ENCODE measurements at regions not wholly inside any gene's neighbourhood (a gene's known extent, or its start where the extent isn't known, plus 50 kb on each side); places are given as distances from the start of the nearest gene placed in this dataset.
"Not testable (repeated sequence)": the region's sequence is repeated elsewhere in the genome, so short reads cannot be mapped to it uniquely, and the experiment has no call there.

- TF ChIP-seq, protein P1, sequence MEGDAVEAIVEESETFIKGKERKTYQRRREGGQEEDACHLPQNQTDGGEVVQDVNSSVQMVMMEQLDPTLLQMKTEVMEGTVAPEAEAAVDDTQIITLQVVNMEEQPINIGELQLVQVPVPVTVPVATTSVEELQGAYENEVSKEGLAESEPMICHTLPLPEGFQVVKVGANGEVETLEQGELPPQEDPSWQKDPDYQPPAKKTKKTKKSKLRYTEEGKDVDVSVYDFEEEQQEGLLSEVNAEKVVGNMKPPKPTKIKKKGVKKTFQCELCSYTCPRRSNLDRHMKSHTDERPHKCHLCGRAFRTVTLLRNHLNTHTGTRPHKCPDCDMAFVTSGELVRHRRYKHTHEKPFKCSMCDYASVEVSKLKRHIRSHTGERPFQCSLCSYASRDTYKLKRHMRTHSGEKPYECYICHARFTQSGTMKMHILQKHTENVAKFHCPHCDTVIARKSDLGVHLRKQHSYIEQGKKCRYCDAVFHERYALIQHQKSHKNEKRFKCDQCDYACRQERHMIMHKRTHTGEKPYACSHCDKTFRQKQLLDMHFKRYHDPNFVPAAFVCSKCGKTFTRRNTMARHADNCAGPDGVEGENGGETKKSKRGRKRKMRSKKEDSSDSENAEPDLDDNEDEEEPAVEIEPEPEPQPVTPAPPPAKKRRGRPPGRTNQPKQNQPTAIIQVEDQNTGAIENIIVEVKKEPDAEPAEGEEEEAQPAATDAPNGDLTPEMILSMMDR (IDR thresholded peaks at IDR 0.05), result not testable (repeated sequence)
- TF ChIP-seq POLR2A (IDR thresholded peaks at IDR 0.05), result not testable (repeated sequence)
Measured at GRCh38 chr6:26773414-26773813, 113.9 kb upstream of the ZNF322 start.

All from uterus (tissue), 2 donors.